OCI-LY3 (cell line): ENCODE measurements at regions not wholly inside any gene's neighbourhood (a gene's known extent, or its start where the extent isn't known, plus 50 kb on each side); places are given as distances from the start of the nearest gene placed in this dataset.

ENCODE experiments used
- H2AFZ ChIP-seq: fragments of 200-600, 300-600 bp; shearing (Covaris generic); 2 replicates; pipeline ENCODE4 v1.6.0; 2014; ENCODE audit warnings: antibody characterized with exemption, low read depth, low read length
- H3K27ac ChIP-seq: fragments of 200-600, 300-600 bp; sonication (generic); 2 replicates; pipeline ENCODE4 v1.5.1; 2014; ENCODE audit warnings: mild to moderate bottlenecking, low read length, moderate library complexity, mixed read lengths
- H3K27me3 ChIP-seq: fragments of 200-600, 300-600 bp; sonication (generic); 2 replicates; pipeline ENCODE4 v1.6.1; 2014; ENCODE audit warnings: low read depth, low read length, mixed read lengths
- H3K36me3 ChIP-seq: fragments of 200-600, 300-600 bp; sonication (generic); replicated peaks from 2 replicates; pipeline ENCODE3; 2014; ENCODE audit warnings: low read depth, low read length, mixed read lengths
- H3K4me1 ChIP-seq: fragments of 300-600, 200-600 bp; sonication (generic); 2 replicates; pipeline ENCODE4 v1.6.1; 2014; ENCODE audit warnings: low read length, mixed read lengths
- H3K4me2 ChIP-seq: fragments of 200-600, 300-600 bp; sonication (generic); 2 replicates; pipeline ENCODE4 v1.6.1; 2014; ENCODE audit warnings: low read length, mixed read lengths
- H3K4me3 ChIP-seq: fragments of 300-600, 200-600 bp; sonication (generic); 2 replicates; pipeline ENCODE4 v1.5.1; 2014; ENCODE audit warnings: antibody characterized with exemption, mild to moderate bottlenecking, low read length, moderate library complexity
- H3K79me2 ChIP-seq: fragments of 300-600, 200-600 bp; shearing (Covaris generic); 2 replicates; pipeline ENCODE4 v1.6.1; 2014; ENCODE audit warnings: mild to moderate bottlenecking, low read length, mixed read lengths
- H3K9ac ChIP-seq: fragments of 300-600, 200-600 bp; shearing (Covaris generic); 2 replicates; pipeline ENCODE4 v1.6.0; 2014; ENCODE audit warnings: mild to moderate bottlenecking, low read length, moderate library complexity
- H3K9me3 ChIP-seq: fragments of 200-600, 300-600 bp; shearing (Covaris generic); 2 replicates; pipeline ENCODE4 v1.6.1; 2014; ENCODE audit warnings: low read length, mixed read lengths; ENCODE audit not compliant: insufficient read depth
- H4K20me1 ChIP-seq: fragments of 200-600, 300-600 bp; sonication (generic); 2 replicates; pipeline ENCODE4 v1.6.1; 2016; ENCODE audit warnings: low read length, mixed read lengths; ENCODE audit not compliant: insufficient read depth
- CTCF ChIP-seq: fragments of 200-600, 300-600 bp; sonication (generic); IDR thresholded peaks from 2 replicates; pipeline ENCODE4 v1.5.1; 2014; ENCODE audit warnings: antibody characterized with exemption, low read length, low read depth
- EZH2phosphoT487 ChIP-seq: fragments of 200-600 bp; shearing (Covaris generic); IDR thresholded peaks from 2 replicates; pipeline ENCODE4 v1.6.1; 2018; ENCODE audit warnings: antibody characterized with exemption, mixed run types, low read depth

DNA sequence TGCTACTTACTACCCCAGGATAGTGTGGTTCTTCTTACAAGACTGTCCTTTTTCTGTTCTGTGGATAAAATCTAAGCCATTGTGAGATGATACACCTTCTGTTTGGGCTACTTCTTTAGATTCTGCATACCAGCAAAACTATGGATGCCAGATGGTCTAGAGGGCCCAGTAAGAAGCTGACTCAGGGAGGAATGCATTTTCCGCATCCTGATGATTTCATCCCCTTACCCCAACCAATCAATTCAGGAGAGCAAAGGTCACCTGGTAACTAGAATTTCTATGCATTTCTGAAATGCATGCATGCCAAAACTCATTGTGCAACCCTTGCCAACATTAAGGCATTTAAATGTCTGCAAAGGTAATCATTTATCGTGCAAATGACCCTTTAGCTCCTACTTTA is 285.7 kb upstream of the ZP4 start:
- H3K9ac ChIP-seq, result no peak overlapping the region
- no peaks in the 10 kb centered on the region for H3K4me1 ChIP-seq
- H2AFZ ChIP-seq, result no peak overlapping the region
- TF ChIP-seq EZH2phosphoT487 (no peak), CTCF (no peak)
- H3K27ac ChIP-seq, result no peak overlapping the region
- H3K79me2 ChIP-seq, result no peaks in the 10 kb centered on the region
- no peak overlapping the region for H3K4me2 ChIP-seq
- no peaks in the 10 kb centered on the region for H3K36me3 ChIP-seq
- no peak overlapping the region for H3K4me3 ChIP-seq
- H3K9me3 ChIP-seq, result no peaks in the 10 kb centered on the region
- no peaks in the 10 kb centered on the region for H3K27me3 ChIP-seq
- no peaks in the 10 kb centered on the region for H4K20me1 ChIP-seq

GRCh38 chr1:238171985-238172384 is 281.3 kb upstream of the ZP4 start:
- H3K4me1 ChIP-seq, result no peaks in the 10 kb centered on the region
- H3K4me2 ChIP-seq, result no peak overlapping the region
- no peak overlapping the region for H3K9ac ChIP-seq
- no peaks in the 10 kb centered on the region for H3K36me3 ChIP-seq
- H3K9me3 ChIP-seq, result no peaks in the 10 kb centered on the region
- no peaks in the 10 kb centered on the region for H3K27me3 ChIP-seq
- no peak overlapping the region for H2AFZ ChIP-seq
- no peak overlapping the region for H3K27ac ChIP-seq
- H3K4me3 ChIP-seq, result no peak overlapping the region
- H4K20me1 ChIP-seq, result no peaks in the 10 kb centered on the region
- no peak for TF ChIP-seq EZH2phosphoT487
- no peak for TF ChIP-seq CTCF
- H3K79me2 ChIP-seq, result no peaks in the 10 kb centered on the region

DNA sequence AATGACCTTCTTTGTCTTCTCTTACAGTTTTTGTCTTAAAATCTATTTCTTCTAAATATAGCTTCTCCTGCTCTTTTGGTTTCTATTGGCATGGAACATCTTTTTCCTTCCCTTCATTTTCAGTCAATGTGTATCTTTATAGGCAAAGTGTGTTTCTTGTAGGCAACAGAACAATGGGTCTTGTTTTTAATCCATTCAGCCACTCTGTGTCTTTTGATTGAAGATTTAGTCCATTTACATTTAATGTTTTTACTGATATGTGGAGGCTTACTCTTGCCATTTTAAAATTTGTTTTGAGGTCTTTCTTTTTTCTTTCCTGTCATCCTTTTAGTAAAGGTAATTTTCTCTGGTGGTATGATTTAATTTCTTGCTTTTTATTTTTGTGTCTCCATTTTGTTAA is 271.2 kb upstream of the ZP4 start:
- Histone ChIP-seq H3K79me2 (no peaks in the 10 kb centered on the region), H3K9me3 (no peaks in the 10 kb centered on the region), H2AFZ (no peak overlapping the region)

GRCh38 chr1:238153939-238154338 is 263.2 kb upstream of the ZP4 start:
- H3K4me2 ChIP-seq, result no peak overlapping the region
- H3K27me3 ChIP-seq, result no peaks in the 10 kb centered on the region
- H3K36me3 ChIP-seq, result no peaks in the 10 kb centered on the region
- H3K9ac ChIP-seq, result no peak overlapping the region
- no peak overlapping the region for H2AFZ ChIP-seq
- no peaks in the 10 kb centered on the region for H3K9me3 ChIP-seq
- no peaks in the 10 kb centered on the region for H3K79me2 ChIP-seq
- no peak overlapping the region for H3K27ac ChIP-seq
- H4K20me1 ChIP-seq, result no peaks in the 10 kb centered on the region
- no peaks in the 10 kb centered on the region for H3K4me1 ChIP-seq
- TF ChIP-seq CTCF (no peak), EZH2phosphoT487 (no peak)
- no peak overlapping the region for H3K4me3 ChIP-seq

More for the DNA sequence above, 271.2 kb upstream of the ZP4 start:
- no peaks in the 10 kb centered on the region for H3K4me1 ChIP-seq
- no peak overlapping the region for H3K27ac ChIP-seq
- H3K9ac ChIP-seq, result no peak overlapping the region
- no peaks in the 10 kb centered on the region for H3K27me3 ChIP-seq
- no peak overlapping the region for H3K4me3 ChIP-seq
- no peak for TF ChIP-seq CTCF
- no peak for TF ChIP-seq EZH2phosphoT487
- H3K4me2 ChIP-seq, result no peak overlapping the region
- no peaks in the 10 kb centered on the region for H4K20me1 ChIP-seq
- no peaks in the 10 kb centered on the region for H3K36me3 ChIP-seq
